Stimulated activated CD4-positive, alpha-beta T cell treated with anti-CD3 and anti-CD28 coated beads, Interleukin-4, amount 100 ng/mL, for 1 hour (primary cell): ENCODE measurements at regions not wholly inside any gene's neighbourhood (a gene's known extent, or its start where the extent isn't known, plus 50 kb on each side); places are given as distances from the start of the nearest gene placed in this dataset.

Source experiments
- DNase-seq: peaks from one replicate; pipeline ENCODE4 v3.0.0-alpha.2; 2020

DNA sequence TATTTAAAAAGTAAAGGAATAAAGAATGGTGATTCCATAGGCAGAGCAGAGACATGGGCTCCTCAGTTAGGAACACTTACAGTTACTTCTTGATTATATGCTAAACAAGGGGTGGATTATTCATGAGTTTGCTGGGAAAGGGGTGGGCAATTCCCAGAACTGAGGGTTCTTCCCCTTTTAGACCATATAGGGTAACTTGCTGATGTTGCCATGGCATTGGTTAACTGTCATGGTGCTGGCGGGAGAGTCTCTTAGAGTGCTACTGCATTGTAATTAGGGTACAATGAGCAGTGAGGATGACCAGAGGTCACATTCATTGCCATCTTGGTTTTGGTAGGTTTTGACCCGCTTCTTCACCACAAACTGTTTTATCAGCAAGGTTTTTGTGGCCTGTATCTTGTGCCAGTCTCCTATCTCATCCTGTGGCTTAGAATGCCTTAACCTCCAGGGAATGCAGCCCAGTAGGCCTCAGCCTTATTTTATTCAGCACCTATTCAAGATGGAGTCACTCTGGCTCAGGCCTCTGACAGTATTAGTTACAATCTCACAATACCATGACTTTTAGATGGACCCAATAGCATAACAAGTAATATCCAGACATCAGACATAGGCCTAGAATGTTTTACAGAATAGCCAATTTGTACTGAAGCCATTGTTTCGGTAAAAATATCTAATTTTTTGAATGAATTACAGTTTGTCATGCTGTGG lies 106.8 kb downstream of the ZBTB18 start:
- DNase-seq, result no peak

DNA sequence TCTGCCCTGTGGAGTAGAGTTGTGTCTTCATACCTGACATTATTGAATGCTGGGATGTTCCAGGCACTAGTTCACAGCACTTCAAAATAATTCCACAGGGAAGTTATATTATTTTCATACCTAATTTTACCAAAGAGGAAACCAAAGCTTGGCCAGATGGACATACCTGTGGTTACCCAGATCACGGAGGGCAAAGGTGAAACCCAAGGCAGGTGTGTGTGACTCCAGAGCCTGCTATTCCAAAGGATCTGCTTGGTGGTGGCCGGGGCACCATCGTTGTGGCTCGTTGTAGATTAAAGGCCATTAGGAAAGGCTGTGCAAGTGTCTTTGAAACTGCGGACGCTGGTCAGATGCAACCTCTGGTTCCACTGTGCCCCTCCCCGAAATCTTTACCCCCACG lies 108.6 kb downstream of the ZBTB18 start:
- DNase-seq, result no peak

DNA sequence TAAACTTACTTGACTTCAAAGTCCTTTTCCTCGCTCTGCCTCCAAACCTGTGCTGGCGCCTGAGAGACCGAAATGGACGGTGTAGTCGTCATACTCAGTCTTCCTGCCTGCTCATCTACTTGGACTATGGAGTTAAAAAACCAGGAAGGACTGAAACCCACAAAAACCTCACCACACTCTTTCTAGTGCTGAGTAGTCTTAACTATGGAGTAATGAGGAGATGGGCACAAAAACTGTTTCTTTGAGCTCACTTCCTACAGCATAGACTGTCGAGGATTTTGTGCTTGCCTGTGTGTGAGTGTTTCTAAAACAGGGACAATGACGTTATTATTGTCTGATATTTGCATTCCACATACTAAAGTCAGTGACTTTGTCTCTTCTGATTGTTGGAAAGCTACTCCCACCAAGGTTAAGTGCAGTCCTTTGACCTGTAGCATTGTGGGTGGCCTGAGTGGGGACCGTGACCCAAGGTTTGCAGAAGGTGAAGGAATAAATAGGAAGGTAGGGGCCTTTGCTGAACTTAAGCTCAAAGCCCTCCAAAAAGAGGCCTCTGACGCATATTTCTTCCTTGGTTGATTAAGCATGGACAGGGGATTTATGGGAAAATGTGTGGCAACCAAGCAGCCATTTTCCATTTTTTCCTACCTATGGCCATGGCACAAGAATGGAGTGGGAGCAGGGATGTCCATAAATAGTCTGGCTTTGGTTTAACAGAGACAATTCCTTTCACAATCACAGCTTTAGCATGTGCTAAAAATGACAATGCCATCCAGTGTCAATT lies 109.6 kb downstream of the ZBTB18 start:
- no peak for DNase-seq

DNA sequence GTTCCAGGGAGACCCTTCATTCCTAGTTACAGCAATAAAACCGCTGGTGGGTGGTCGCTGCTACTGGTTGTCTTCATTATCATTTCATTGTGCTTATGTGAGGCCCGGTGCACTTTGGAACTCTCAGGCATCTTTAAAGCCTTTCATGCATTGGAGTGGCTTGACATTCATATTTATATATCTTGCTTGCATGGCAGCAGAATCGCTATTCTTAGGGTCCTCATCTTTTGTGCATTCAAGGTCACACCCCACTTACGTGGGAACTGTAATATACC lies 110.1 kb downstream of the ZBTB18 start:
- no peak for DNase-seq

DNA sequence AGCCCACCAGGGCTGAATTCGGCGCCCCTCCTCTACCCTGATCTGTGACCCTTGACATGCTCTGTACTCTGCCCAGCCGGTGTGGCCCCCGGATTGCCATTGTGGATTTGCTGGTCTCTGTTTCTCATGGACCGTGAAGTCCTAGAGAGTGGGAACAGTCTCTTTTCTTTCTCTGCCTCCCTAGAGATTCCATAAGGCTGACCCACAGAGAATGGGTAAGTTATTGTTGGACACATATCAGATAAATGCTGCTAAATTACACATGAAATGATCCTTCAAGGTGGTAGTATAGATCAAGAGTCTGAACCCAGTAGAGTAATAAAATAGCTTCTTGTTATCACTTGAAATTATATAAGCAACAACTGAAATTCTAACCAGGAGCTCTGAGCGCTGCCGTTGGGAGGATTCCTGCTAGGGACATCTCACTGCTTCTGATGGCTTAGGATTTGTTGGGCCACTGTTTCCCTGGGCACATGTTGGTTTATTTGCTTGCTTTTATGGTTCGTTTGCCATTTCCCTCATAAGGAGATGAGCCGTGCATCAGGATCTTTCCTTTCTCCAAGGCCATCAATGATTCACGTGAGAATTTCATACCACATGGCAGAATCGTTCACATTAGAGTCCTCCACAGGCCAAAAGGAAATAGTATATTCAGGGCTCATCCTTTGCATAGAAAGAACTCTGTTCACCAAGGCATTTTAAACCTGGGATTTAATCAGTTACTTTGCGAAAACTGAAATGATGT lies 111.9 kb downstream of the ZBTB18 start:
- no peak for DNase-seq

DNA sequence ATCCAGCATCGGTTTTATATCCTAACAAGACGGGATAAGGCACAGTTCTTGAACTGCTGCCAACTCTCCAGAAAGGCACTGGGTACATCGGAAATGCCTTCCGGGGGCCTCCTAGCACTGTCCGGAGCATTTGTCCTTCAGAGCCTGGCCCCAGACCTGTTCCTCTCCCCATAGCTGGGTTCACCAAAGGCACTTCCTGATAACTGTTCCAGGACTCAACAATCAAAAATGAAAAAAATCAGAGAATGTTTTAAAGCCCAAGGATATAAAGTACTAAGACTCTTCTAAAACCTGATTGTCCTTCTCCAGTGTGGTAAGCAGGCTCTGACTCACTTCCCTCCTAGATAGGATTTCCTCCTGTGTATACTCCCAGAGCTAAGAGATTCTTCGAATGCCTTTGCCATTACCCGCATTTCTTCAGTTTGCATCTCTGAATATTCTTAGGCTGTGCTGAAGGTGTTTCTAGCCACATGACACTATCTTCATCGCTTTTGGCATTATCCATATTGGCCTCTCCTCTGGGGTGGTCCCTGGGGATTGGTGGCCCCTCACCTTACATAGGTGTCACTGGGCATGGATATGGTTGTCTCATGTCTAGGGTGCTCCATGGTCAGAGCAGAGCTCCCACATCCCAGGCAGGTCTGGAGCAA lies 112.9 kb downstream of the ZBTB18 start:
- DNase-seq, result no peak

DNA sequence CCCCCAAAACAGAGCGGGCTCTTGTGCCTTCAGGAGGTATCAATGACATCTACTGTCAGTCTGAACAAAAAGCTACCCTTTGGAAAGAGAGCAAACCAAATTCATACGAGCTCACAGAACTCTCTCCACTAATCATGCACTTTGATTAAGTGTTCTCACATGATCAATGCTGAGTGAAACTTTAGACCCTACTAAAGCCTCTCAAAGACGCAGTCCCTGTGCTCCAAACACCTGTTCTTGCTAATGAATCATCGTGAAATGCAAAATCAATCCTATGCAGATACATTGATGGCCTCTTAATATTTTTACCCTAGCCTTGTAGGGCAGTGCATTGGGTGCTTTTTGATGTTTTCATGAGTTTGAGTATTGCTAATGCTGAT lies 113.4 kb downstream of the ZBTB18 start:
- DNase-seq, result no peak

DNA sequence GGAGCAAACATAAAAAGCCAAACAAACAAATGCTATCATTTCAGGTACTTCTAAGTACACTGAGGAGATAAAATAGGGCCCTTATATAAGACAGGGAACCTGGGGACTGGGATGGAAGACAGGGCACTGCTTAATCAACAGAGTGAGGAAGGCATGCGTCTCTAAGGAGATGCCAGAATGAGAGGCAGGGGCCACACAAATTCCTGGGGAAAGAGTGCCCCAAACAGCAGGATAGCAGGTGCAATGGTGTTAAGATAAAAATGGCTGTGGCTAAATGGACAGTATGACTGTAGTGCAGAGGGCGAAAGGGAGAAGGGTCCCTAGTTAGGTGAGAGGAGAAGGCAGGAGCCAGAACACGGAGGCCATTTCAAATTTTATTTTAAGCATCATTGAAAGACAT lies 113.9 kb downstream of the ZBTB18 start:
- no peak for DNase-seq

DNA sequence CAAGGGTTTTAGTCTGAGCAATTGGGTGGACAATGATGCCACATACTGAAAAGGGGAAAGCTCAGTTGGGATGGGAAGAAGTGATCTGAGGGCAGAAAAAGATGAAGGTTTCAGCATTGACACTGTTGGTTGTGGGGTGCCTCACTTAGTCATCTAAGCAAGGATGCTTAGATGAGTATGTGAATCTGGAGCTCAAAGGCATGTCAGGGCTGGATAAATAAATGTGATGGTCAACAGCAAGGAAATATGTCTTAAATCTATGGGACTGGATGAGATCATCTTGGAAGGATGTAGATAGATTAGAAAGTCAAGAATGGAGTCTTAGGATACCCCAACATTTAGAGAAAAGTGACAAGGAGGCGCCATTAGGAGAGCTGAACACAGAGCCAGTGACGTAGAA lies 114.6 kb downstream of the ZBTB18 start:
- no peak for DNase-seq

DNA sequence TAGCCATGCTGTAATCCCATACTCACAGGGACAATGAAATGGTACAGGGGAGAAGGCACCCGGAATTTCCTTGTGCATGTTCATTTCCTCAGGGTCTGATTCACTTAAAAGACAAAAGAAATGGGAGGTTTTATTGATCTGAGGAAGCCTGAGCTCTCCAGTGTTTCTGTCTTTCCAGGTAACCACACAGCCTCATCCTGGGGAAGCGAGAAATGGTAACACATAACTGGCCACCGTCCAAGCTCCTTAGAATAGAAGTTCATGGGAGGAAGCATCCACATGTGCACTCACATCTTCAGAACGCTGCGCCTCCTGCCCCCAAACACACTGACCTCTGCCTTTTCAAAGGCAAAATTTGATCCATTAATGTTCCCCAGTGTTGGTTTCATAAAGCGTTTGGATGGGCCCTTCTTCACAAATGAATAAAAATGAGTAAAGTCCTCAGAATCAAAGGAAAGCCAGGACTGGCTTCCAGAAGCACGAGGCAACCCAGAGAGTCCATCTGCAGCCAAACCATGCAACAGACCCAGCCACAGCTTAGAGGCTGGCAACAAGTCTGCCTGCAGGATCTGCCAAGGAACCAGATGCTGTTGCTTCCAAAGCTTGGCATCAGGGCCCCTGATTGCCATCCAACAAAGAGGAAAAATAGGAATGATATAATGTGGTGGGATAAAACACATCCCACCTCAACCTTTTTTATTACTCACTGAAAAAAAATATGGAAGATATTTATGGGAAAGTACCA lies 120.3 kb downstream of the ZBTB18 start:
- no peak for DNase-seq

DNA sequence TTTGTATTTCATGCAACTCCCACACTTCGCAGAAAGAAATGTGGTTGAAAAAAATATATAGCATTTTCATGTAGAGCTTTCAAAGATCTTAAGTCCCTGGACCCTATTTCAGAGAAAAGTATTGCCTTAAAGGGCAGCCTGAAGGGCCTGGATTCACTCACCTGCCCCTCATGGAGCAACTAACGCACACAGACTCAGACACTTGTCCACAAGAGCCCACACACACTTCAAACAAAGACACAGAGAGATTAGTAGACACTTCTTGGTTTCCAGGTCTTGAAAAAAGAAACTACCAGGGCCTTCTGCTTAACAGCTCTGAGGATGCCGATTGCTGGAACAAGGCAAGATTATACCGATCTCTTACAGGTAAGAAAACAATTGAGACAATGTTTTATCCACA lies 122.2 kb downstream of the ZBTB18 start:
- DNase-seq, result no peak

DNA sequence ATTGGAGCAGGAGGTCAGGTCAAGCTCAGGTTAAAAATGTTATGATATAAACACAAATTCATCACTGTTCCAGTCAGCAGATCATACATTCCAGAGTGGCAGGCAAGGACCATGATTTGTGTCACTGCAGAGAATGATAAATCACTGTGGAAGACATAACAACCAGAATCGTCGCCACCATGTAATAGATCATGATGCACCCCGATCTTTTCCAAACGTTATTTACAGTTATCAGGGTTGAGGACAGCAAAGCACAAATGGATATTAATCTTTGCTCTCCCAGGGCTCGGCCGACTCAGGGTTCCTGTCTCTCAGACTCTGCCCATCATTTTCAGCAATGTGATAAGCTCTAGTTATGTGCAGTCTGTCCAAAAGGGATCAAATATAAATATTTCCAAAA lies 122.7 kb downstream of the ZBTB18 start:
- DNase-seq, result no peak

DNA sequence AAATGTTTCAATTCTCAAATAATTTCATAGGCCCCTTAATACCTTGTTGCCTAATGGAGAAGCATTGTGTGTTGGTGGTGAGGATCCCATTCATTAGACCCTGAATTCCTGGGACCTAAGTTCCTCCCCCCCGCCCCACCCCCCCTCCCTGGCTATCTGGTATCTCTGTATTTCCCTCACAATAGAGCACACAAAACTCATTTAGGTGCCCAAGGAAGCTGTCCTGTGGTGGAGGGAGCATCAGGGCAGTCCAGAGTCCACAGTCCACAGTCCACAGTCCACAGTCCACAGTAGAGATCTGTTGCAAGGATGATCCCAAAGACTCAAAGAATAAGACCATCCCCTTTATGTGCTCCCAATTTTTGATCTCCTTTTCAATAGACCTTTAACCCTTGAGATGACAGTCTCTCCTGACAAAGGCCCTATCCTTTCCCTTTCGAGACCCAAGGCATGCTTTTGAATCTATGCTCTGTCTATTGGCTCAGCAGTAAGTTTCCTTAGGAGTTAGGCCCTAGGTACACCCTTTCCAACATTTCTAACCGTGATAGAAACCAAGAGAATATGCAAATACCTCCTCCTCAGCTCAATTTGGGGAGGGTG lies 123.9 kb downstream of the ZBTB18 start:
- DNase-seq, result no peak

DNA sequence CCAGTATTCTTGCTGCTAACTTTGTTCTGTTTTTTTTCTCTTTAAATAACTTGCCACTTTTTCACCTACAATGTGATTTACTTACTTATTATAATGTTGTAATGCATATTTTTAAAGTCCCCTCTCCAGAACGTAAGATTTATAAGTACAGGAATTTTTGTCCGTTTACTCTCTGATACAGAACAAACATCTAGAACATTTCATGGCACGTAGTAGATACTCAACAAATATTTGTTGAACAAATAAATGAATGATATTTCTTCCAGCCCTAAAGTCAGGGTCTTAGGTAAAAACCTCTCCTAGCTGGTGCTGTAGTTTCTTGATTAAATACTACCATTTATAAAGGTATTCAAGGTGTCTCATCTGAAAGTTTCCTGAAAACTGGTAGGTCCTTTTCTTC lies 125.1 kb downstream of the ZBTB18 start:
- no peak for DNase-seq

DNA sequence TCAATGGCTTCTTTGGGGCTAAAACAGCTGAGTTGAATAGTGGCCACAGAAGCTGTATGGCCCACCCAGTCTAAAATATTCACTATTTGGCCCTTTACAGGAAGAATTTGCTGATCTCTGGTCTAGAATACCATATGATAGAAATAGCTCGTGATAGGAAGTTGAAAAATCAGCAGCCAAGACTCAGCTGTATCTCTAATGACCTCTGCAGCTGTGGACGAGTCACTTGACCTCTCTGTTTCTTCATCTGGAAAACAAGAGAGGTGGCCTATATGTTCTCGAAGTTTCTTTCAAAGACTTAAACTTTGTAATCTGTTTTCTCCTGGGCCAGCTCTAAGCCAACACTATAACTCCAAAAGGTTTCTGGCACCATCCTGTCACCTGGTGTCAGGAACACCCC lies 129.2 kb downstream of the ZBTB18 start:
- no peak for DNase-seq

DNA sequence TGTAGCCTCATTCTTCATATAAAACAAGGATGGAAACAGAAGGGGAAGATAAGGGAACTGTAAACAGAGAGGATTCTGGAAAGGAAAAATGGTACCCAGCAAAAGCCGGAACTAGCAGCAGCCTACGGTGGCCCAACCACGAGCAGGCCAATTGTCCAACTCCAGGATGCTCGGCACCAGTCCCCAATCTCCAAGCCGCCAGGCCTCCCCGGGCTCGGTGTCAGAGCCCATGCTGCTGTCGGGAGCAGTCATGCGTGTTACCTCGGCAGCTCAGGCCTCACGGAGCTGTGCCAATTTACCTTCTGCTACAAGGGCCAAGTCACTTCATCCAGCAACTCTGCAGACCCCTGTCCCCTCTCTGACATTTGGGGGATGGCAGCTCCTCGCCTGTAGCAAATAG lies 130.8 kb downstream of the ZBTB18 start:
- DNase-seq, result no peak

DNA sequence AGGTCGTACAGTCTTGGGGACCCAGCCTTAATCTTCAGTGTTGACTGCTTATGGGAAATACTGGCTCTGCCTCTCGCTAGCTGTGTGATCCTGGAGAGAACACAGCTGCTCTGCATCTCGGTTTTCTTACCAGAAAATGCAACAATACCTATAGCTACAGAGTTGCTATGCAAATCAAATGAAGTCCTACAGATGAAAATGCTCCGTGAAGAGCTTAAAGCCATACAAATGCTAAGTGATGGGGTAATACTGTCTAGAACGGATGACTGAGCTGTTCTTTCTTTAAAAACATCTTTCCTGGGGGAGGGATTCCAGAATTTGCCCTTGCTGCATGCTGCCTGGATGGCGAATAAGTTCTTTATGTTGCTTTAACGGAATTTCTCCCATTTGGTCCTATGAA lies 132.0 kb downstream of the ZBTB18 start:
- no peak for DNase-seq

DNA sequence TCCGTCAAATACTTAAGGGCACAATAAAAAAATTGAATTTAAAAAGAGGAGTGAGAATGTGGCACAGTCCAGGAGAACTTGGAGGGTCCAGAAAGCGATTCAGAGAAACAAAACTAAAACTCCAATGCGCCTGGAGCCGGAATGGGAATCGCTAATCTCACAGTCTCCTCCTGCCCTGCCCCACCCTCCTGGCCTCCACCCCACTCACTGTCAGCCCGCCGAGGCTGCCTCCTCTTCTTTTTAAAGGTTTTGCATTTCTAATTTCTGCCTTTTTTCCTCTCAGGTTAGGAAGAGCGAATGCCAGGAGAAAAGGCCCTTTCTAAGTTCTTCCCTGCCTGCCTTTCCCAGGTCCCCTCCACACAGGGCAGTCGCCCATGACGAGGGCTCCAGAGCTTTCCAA lies 135.3 kb downstream of the ZBTB18 start:
- no peak for DNase-seq

DNA sequence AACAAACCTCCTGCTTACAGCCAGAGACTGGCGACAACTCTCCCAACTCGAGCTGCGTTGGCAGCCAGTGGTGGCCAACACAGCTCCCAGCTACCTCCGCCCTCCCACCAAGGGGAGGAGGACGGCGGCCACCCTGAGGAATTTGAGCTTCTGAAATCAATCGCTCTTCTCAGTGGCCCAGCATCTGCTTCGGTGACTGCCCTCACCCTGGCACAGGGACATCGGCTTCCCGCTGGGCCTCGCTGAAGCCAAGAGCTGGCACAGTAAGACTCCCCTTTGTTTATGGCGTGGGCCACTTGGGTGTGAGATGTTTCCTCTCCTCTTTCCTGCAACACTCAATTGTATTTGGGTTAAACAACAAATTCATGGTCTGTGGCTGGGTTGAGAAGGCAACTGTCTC lies 136.2 kb downstream of the ZBTB18 start:
- DNase-seq, result no peak

DNA sequence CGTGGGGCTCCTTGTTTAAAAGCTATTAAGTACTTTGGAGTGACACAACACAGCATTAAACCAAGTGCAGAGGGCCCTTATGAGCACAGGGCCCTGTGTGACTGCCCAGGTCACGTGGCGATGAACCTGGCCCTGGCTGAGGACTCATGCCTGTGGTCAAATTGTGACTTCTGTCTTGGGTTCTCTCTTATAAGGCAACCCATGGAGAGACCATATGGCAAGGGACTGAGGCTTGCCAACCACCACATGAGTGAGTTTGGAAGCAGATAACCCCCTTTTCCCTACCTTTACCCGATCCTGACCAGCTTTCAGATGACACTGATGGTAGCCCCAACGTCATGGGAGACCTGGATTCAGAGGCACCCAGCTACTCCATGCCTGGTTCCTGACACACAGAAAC lies 140.5 kb downstream of the ZBTB18 start:
- DNase-seq, result no peak

DNA sequence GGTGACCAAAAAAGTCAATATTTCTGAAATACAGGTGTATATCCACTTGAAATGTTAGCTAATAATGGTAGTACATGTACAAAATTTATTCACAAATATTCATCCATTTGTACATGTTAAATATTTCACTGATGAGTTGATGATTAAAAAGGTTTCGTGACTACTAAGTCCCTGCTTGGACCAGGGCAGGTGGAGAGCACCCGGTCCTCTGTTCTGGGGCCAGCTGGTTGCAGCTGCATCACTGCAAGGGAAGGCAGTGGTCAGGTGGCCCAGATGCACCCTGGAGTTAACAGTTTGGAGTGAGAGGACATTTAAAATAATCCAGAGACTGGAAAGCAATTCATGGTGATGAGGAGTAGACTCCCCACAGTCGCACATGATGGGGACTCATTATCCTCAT lies 141.2 kb downstream of the ZBTB18 start:
- no peak for DNase-seq

DNA sequence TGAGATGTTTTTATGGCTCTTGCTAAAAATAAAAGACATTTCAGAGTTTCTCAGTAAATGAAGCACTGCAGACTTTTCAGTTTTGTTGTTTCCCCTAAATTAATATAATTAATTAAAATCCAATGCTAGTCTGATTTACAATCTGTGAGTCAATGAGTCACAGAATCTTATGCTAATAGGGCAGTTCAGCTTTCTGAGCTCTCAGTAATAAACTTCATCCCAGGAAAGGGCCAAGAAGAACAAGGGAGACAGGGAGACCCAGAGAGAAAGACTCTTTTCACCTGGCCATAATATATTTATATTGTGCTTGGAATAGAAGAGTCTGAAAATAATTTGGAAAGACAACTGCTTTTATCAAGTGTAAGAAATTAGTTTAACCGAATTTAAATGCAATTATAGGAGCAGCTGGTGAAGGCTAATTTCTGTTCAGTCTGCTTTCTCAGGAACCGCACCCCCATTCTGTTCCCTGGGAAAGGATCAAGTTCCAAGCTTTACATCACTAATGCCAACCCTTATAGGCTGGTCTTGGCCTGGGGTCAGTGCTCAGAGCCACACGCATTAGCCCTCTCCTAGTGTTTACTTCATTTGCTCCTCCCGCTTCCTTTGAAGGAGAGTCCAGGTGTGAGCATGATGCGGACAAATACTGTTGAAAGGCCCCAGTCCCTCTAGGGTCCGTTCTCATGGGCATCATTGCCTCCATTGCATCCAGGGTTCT lies 145.6 kb downstream of the ZBTB18 start:
- no peak for DNase-seq
